K562 (cell line): ENCODE measurements at regions not wholly inside any gene's neighbourhood (a gene's known extent, or its start where the extent isn't known, plus 50 kb on each side); places are given as distances from the start of the nearest gene placed in this dataset.

Source experiments
- ATAC-seq: fragments of 200-7000 bp; cut with Tn5 transposase; 3 replicates; pipeline ENCODE4 v1.9.1; 2020; ENCODE audit warnings: moderate library complexity
- BruUV-seq: library from RNA; stranded (reverse); fragments of 400-500 nt; replicated peaks from 2 replicates; lab custom pipeline; 2021; lab: Mats Ljungman, UMichigan
- CTCF ChIA-PET: fragments of 300-600 bp; formaldehyde crosslinking; extraction: SDS; loops from one replicate; lab custom pipeline; 2021; ENCODE audit warnings: low intra/inter-chr PET ratio; lab: Yijun Ruan, JAX
- POLR2A ChIA-PET: fragments of 300-600, 350-650 bp; sonication (Branson Sonifier 250); formaldehyde crosslinking; extraction: SDS; loops from one replicate; lab custom pipeline; 2021; ENCODE audit warnings: antibody characterized with exemption, inconsistent platforms; lab: Yijun Ruan, JAX
- DNase-seq, 4 experiments: peaks; one replicate each; pipeline versions ENCODE4 v3.0.0 to v3.0.0-alpha.2; 2011 to 2018; ENCODE audit warnings: low spot score in 3 of 4, mixed read lengths in 3 of 4; ENCODE audit errors: extremely low read depth in 1 of 4
- FAIRE-seq: peaks from 2 replicates; lab custom pipeline; 2011; peaks lifted over from hg19 to GRCh38; lab: Jason Lieb, UNC
- H2AFZ ChIP-seq: 2 replicates; pipeline ENCODE4 v1.6.0; 2011; ENCODE audit warnings: low read depth, low read length, control low read depth, inconsistent platforms
- H3K27ac ChIP-seq: fragments of 200-600 bp; 3 replicates; pipeline ENCODE4 v1.8.0; 2011; ENCODE audit warnings: low read depth, mild to moderate bottlenecking, control low read depth, inconsistent platforms, low read length, moderate library complexity, mixed read lengths; ENCODE audit errors: extremely low read depth
- H3K27me3 ChIP-seq, 2 experiments: fragments of 300-600 bp in 1 of 2; 2 replicates in 1 of 2; 3 replicates in 1 of 2; pipeline versions ENCODE4 v1.6.0 to v1.8.0; 2011; ENCODE audit warnings: inconsistent platforms in 2 of 2, low read length in 2 of 2, mild to moderate bottlenecking in 1 of 2, mixed read lengths in 1 of 2, moderate library complexity in 1 of 2; ENCODE audit not compliant: control insufficient read depth in 2 of 2, insufficient read depth in 2 of 2
- H3K36me3 ChIP-seq: fragments of 300-600 bp; 3 replicates; pipeline ENCODE4 v1.8.0; 2011; ENCODE audit warnings: mild to moderate bottlenecking, low read length, inconsistent platforms; ENCODE audit not compliant: control insufficient read depth, insufficient read depth
- H3K4me1 ChIP-seq, 2 experiments: fragments of 200-600 bp in 1 of 2; replicated peaks in 1 of 2; 2 replicates in 1 of 2; 3 replicates in 1 of 2; pipeline versions ENCODE4 v1.5.1 to v1.8.0; 2011; ENCODE audit warnings: inconsistent platforms in 2 of 2, low read length in 2 of 2, mild to moderate bottlenecking in 1 of 2, mixed read lengths in 1 of 2, moderate library complexity in 1 of 2; ENCODE audit not compliant: control insufficient read depth in 2 of 2, insufficient read depth in 2 of 2
- H3K4me2 ChIP-seq: 2 replicates; pipeline ENCODE4 v1.6.1; 2011; ENCODE audit warnings: low read length, control low read depth, inconsistent platforms, mixed read lengths; ENCODE audit not compliant: insufficient read depth
- H3K4me3 ChIP-seq: fragments of 200-600 bp; sonication (generic), shearing (Covaris generic); 2 replicates; pipeline ENCODE4 v1.5.1; 2016; ENCODE audit warnings: control low read depth, inconsistent platforms
- H3K79me2 ChIP-seq: fragments of 200-600 bp; 3 replicates; pipeline ENCODE4 v1.8.0; 2011; ENCODE audit warnings: low read length, inconsistent platforms; ENCODE audit not compliant: control insufficient read depth, insufficient read depth
- H3K9ac ChIP-seq, 2 experiments: 2 replicates each; pipeline versions ENCODE4 v1.6.0 to v1.6.1; 2011; ENCODE audit warnings: low read depth in 2 of 2, low read length in 2 of 2, control low read depth in 1 of 2, inconsistent platforms in 1 of 2, mild to moderate bottlenecking in 1 of 2, mixed read lengths in 1 of 2; ENCODE audit not compliant: insufficient read depth in 1 of 2
- H3K9me1 ChIP-seq: one replicate; pipeline ENCODE4 v1.6.0; 2011; ENCODE audit warnings: inconsistent platforms, mild to moderate bottlenecking, low read length, moderate library complexity; ENCODE audit not compliant: control insufficient read depth, insufficient read depth
- H3K9me3 ChIP-seq: replicated peaks from 2 replicates; pipeline ENCODE4 v1.5.1; 2011; ENCODE audit warnings: low read depth, low read length, inconsistent platforms; ENCODE audit not compliant: control insufficient read depth, insufficient read depth
- H4K20me1 ChIP-seq: replicated peaks from 2 replicates; pipeline ENCODE4 v1.6.1; 2011; ENCODE audit warnings: low read length, inconsistent platforms, mixed read lengths; ENCODE audit not compliant: control insufficient read depth, insufficient read depth
- ARID3A ChIP-seq: IDR thresholded peaks from 2 replicates; pipeline ENCODE4 v1.6.1; 2012; ENCODE audit warnings: low read depth, low read length, improper control_type of control experiment, borderline replicate concordance
- E2F8 ChIP-seq: fragments of 450-650 bp; IDR thresholded peaks from 2 replicates; pipeline ENCODE4 v1.7.1; 2018; ENCODE audit warnings: mild to moderate bottlenecking, low read depth; ENCODE audit not compliant: partially characterized antibody
- FIP1L1 ChIP-seq: fragments of 200-400 bp; formaldehyde crosslinking; IDR thresholded peaks from 2 replicates; pipeline ENCODE4 v1.6.1; 2018; ENCODE audit warnings: mild to moderate bottlenecking, low read depth, low read length; ENCODE audit not compliant: poor library complexity, severe bottlenecking
- HDAC8 ChIP-seq: fragments of 450-650 bp; IDR thresholded peaks from 2 replicates; pipeline ENCODE4 v1.6.1; 2016; ENCODE audit warnings: mild to moderate bottlenecking, missing genetic modification characterization, moderate library complexity, missing compliant biosample characterization
- RBM14 ChIP-seq: fragments of 200-400 bp; formaldehyde crosslinking; IDR thresholded peaks from 2 replicates; pipeline ENCODE4 v1.6.1; 2018; ENCODE audit warnings: low read depth, mild to moderate bottlenecking, low read length, moderate library complexity, borderline replicate concordance; ENCODE audit not compliant: insufficient read depth
- SMAD2 ChIP-seq: fragments of 150-350 bp; IDR thresholded peaks from 2 replicates; pipeline ENCODE4 v1.6.1; 2014; ENCODE audit warnings: low read depth, mild to moderate bottlenecking, low read length
- SMARCA4 ChIP-seq: fragments of 450-650 bp; IDR thresholded peaks from 2 replicates; pipeline ENCODE4 v1.6.1; 2016
- ZBTB43 ChIP-seq: sonication (generic); formaldehyde crosslinking; IDR thresholded peaks from 2 replicates; pipeline ENCODE4 v1.8.0; 2023; ENCODE audit warnings: mild to moderate bottlenecking, missing genetic modification reagents
- ZNF583 ChIP-seq: fragments of 250-450 bp; sonication (Bioruptor Pico); IDR thresholded peaks from 2 replicates; pipeline ENCODE4 v1.4.0; 2020
- ZSCAN32 ChIP-seq: fragments of 450-650 bp; formaldehyde crosslinking; IDR thresholded peaks from 2 replicates; pipeline ENCODE4 v1.4.0; 2020; ENCODE audit warnings: mild to moderate bottlenecking, moderate library complexity
- WGBS: fragments of 100-300 bp; shearing (Covaris generic); methylation state at CpG from one replicate; pipeline ENCODE4 v1.1.6; 2016; ENCODE audit warnings: low coverage, mixed read lengths; ENCODE audit not compliant: insufficient coverage; ENCODE audit errors: missing lambda C conversion rate; 5-methylcytosine and 5-hydroxymethylcytosine counted together
- in situ Hi-C: fragments of 300-500 bp; cut with MboI; formaldehyde crosslinking; loops from 4 replicates; pipeline ENCODE4 v1.15.0; 2018; ENCODE audit warnings: inconsistent platforms, mixed read lengths
- intact Hi-C: fragments of 100-400 bp; cut with micrococcal nuclease; formaldehyde crosslinking; loops from 2 replicates; pipeline ENCODE4 v1.14.2; 2022
- TF ChIP-seq, protein P1 (sequence below): fragments of 250-450 bp; sonication (Bioruptor Pico); IDR thresholded peaks from 2 replicates; pipeline ENCODE4 v1.4.0; 2020

- intact Hi-C loops, result no loop called here
- BruUV-seq, result no TSS peak
- TF ChIP-seq ARID3A (no peak), SMAD2 (no peak), ZBTB43 (CRISPR knock-in tag) (no peak), ZSCAN32 (CRISPR knock-in tag) (no peak), HDAC8 (no peak), FIP1L1 (no peak), ZNF583 (no peak), SMARCA4 (no peak), RBM14 (no peak), E2F8 (no peak)
- TF ChIP-seq, protein P1, sequence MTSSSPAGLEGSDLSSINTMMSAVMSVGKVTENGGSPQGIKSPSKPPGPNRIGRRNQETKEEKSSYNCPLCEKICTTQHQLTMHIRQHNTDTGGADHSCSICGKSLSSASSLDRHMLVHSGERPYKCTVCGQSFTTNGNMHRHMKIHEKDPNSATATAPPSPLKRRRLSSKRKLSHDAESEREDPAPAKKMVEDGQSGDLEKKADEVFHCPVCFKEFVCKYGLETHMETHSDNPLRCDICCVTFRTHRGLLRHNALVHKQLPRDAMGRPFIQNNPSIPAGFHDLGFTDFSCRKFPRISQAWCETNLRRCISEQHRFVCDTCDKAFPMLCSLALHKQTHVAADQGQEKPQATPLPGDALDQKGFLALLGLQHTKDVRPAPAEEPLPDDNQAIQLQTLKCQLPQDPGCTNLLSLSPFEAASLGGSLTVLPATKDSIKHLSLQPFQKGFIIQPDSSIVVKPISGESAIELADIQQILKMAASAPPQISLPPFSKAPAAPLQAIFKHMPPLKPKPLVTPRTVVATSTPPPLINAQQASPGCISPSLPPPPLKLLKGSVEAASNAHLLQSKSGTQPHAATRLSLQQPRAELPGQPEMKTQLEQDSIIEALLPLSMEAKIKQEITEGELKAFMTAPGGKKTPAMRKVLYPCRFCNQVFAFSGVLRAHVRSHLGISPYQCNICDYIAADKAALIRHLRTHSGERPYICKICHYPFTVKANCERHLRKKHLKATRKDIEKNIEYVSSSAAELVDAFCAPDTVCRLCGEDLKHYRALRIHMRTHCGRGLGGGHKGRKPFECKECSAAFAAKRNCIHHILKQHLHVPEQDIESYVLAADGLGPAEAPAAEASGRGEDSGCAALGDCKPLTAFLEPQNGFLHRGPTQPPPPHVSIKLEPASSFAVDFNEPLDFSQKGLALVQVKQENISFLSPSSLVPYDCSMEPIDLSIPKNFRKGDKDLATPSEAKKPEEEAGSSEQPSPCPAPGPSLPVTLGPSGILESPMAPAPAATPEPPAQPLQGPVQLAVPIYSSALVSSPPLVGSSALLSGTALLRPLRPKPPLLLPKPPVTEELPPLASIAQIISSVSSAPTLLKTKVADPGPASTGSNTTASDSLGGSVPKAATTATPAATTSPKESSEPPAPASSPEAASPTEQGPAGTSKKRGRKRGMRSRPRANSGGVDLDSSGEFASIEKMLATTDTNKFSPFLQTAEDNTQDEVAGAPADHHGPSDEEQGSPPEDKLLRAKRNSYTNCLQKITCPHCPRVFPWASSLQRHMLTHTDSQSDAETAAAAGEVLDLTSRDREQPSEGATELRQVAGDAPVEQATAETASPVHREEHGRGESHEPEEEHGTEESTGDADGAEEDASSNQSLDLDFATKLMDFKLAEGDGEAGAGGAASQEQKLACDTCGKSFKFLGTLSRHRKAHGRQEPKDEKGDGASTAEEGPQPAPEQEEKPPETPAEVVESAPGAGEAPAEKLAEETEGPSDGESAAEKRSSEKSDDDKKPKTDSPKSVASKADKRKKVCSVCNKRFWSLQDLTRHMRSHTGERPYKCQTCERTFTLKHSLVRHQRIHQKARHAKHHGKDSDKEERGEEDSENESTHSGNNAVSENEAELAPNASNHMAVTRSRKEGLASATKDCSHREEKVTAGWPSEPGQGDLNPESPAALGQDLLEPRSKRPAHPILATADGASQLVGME, result no peak
Observed at GRCh38 chr14:54213536-54213935, 183.3 kb upstream of the CDKN3 start.

More at GRCh38 chr14:54213536-54213935, 183.3 kb upstream of the CDKN3 start:
- no peak overlapping the region for H3K27ac ChIP-seq
- H3K9me3 ChIP-seq, result no peaks in the 10 kb centered on the region
- H3K9ac ChIP-seq, result no peak overlapping the region
- H3K27me3 ChIP-seq, result no peaks in the 10 kb centered on the region
- no peaks in the 10 kb centered on the region for H3K79me2 ChIP-seq
- no peak for DNase-seq
- ChIA-PET CTCF (no interaction called here), POLR2A (no interaction called here)
- no peak for ATAC-seq
- H4K20me1 ChIP-seq, result no peaks in the 10 kb centered on the region
- no peak overlapping the region for H3K4me2 ChIP-seq
- no peak for FAIRE-seq
- H3K36me3 ChIP-seq, result no peaks in the 10 kb centered on the region
- 0% methylated on average over 1 of the region's 1 CpG for WGBS
- no peaks in the 10 kb centered on the region for H3K4me1 ChIP-seq
- no peak overlapping the region for H3K4me3 ChIP-seq
- in situ Hi-C loops, result no loop called here
- no peaks in the 10 kb centered on the region for H3K9me1 ChIP-seq
- no peak overlapping the region for H2AFZ ChIP-seq
